ENCODE measurements at regions not wholly inside any gene's neighbourhood (a gene's known extent, or its start where the extent isn't known, plus 50 kb on each side); places are given as distances from the start of the nearest gene placed in this dataset.
"Not testable (repeated sequence)": the region's sequence is repeated elsewhere in the genome, so short reads cannot be mapped to it uniquely, and the experiment has no call there.

GRCh38 chr15:62513893-62514292, 348.8 kb upstream of the C2CD4B start:
- H2AFZ ChIP-seq (ENCODE audit: low read length, unreplicated experiment) = no peak overlapping the region
- H3K4me3 ChIP-seq (ENCODE audit: low read depth, low read length) = no peak overlapping the region
- H3K79me2 ChIP-seq (ENCODE audit: control insufficient read depth, insufficient read depth, low read length, unreplicated experiment) = no peaks in the 10 kb centered on the region
- no peaks in the 10 kb centered on the region for H3K36me3 ChIP-seq (ENCODE audit: insufficient read depth, low read length)
- H3K27ac ChIP-seq (ENCODE audit: low read depth, low read length) = no peak overlapping the region
- H3K27me3 ChIP-seq (ENCODE audit: insufficient read depth, low read length) = no peaks in the 10 kb centered on the region
- no peaks in the 10 kb centered on the region for H3K4me1 ChIP-seq (ENCODE audit: control insufficient read depth, insufficient read depth, low read length, unreplicated experiment)

GRCh38 chr15:62515696-62516395, 350.8 kb upstream of the C2CD4B start:
- no peaks in the 10 kb centered on the region for H3K4me1 ChIP-seq (ENCODE audit: control insufficient read depth, insufficient read depth, low read length, unreplicated experiment)
- no peaks in the 10 kb centered on the region for H3K79me2 ChIP-seq (ENCODE audit: control insufficient read depth, insufficient read depth, low read length, unreplicated experiment)
- H3K4me3 ChIP-seq (ENCODE audit: low read depth, low read length) = no peak overlapping the region
- H3K27me3 ChIP-seq (ENCODE audit: insufficient read depth, low read length) = no peaks in the 10 kb centered on the region
- H2AFZ ChIP-seq (ENCODE audit: low read length, unreplicated experiment) = no peak overlapping the region
- no peak overlapping the region for H3K27ac ChIP-seq (ENCODE audit: low read depth, low read length)
- H3K36me3 ChIP-seq (ENCODE audit: insufficient read depth, low read length) = no peaks in the 10 kb centered on the region

- Histone ChIP-seq H3K27me3 (ENCODE audit: insufficient read depth, low read length) (no peaks in the 10 kb centered on the region), H2AFZ (ENCODE audit: low read length, unreplicated experiment) (no peak overlapping the region), H3K27ac (ENCODE audit: low read depth, low read length) (no peak overlapping the region), H3K4me3 (ENCODE audit: low read depth, low read length) (no peak overlapping the region), H3K36me3 (ENCODE audit: insufficient read depth, low read length) (no peaks in the 10 kb centered on the region), H3K79me2 (ENCODE audit: control insufficient read depth, insufficient read depth, low read length, unreplicated experiment) (no peaks in the 10 kb centered on the region), H3K4me1 (ENCODE audit: control insufficient read depth, insufficient read depth, low read length, unreplicated experiment) (no peaks in the 10 kb centered on the region)
Observed at GRCh38 chr15:62517541-62517940, 352.5 kb upstream of the C2CD4B start.

GRCh38 chr15:62518666-62519065, 353.6 kb upstream of the C2CD4B start:
- not testable (repeated sequence) for H3K79me2 ChIP-seq (ENCODE audit: control insufficient read depth, insufficient read depth, low read length, unreplicated experiment); H3K4me1 ChIP-seq (ENCODE audit: control insufficient read depth, insufficient read depth, low read length, unreplicated experiment); H2AFZ ChIP-seq (ENCODE audit: low read length, unreplicated experiment); H3K36me3 ChIP-seq (ENCODE audit: insufficient read depth, low read length); H3K4me3 ChIP-seq (ENCODE audit: low read depth, low read length); H3K27me3 ChIP-seq (ENCODE audit: insufficient read depth, low read length); H3K27ac ChIP-seq (ENCODE audit: low read depth, low read length)

GRCh38 chr15:62519900-62520299, 354.8 kb upstream of the C2CD4B start:
- H3K27me3 ChIP-seq (ENCODE audit: insufficient read depth, low read length) = no peaks in the 10 kb centered on the region
- no peak overlapping the region for H3K4me3 ChIP-seq (ENCODE audit: low read depth, low read length)
- no peaks in the 10 kb centered on the region for H3K79me2 ChIP-seq (ENCODE audit: control insufficient read depth, insufficient read depth, low read length, unreplicated experiment)
- H3K4me1 ChIP-seq (ENCODE audit: control insufficient read depth, insufficient read depth, low read length, unreplicated experiment) = no peaks in the 10 kb centered on the region
- no peak overlapping the region for H2AFZ ChIP-seq (ENCODE audit: low read length, unreplicated experiment)
- no peak overlapping the region for H3K27ac ChIP-seq (ENCODE audit: low read depth, low read length)
- no peaks in the 10 kb centered on the region for H3K36me3 ChIP-seq (ENCODE audit: insufficient read depth, low read length)

- Histone ChIP-seq H3K4me1 (ENCODE audit: control insufficient read depth, insufficient read depth, low read length, unreplicated experiment) (no peaks in the 10 kb centered on the region), H3K36me3 (ENCODE audit: insufficient read depth, low read length) (no peaks in the 10 kb centered on the region), H3K27me3 (ENCODE audit: insufficient read depth, low read length) (no peaks in the 10 kb centered on the region), H3K27ac (ENCODE audit: low read depth, low read length) (no peak overlapping the region), H2AFZ (ENCODE audit: low read length, unreplicated experiment) (no peak overlapping the region), H3K79me2 (ENCODE audit: control insufficient read depth, insufficient read depth, low read length, unreplicated experiment) (no peaks in the 10 kb centered on the region), H3K4me3 (ENCODE audit: low read depth, low read length) (no peak overlapping the region)
Observed at GRCh38 chr15:62520887-62521286, 355.8 kb upstream of the C2CD4B start.

GRCh38 chr15:62521396-62521795, 356.3 kb upstream of the C2CD4B start:
- H2AFZ ChIP-seq (ENCODE audit: low read length, unreplicated experiment) = no peak overlapping the region
- H3K79me2 ChIP-seq (ENCODE audit: control insufficient read depth, insufficient read depth, low read length, unreplicated experiment) = no peaks in the 10 kb centered on the region
- H3K4me3 ChIP-seq (ENCODE audit: low read depth, low read length) = no peak overlapping the region
- H3K36me3 ChIP-seq (ENCODE audit: insufficient read depth, low read length) = no peaks in the 10 kb centered on the region
- H3K4me1 ChIP-seq (ENCODE audit: control insufficient read depth, insufficient read depth, low read length, unreplicated experiment) = no peaks in the 10 kb centered on the region
- no peak overlapping the region for H3K27ac ChIP-seq (ENCODE audit: low read depth, low read length)
- H3K27me3 ChIP-seq (ENCODE audit: insufficient read depth, low read length) = no peaks in the 10 kb centered on the region

GRCh38 chr15:62524848-62525247, 359.8 kb upstream of the C2CD4B start:
- Histone ChIP-seq H3K27ac (ENCODE audit: low read depth, low read length) (no peak overlapping the region), H2AFZ (ENCODE audit: low read length, unreplicated experiment) (no peak overlapping the region), H3K4me3 (ENCODE audit: low read depth, low read length) (no peak overlapping the region), H3K79me2 (ENCODE audit: control insufficient read depth, insufficient read depth, low read length, unreplicated experiment) (no peaks in the 10 kb centered on the region), H3K36me3 (ENCODE audit: insufficient read depth, low read length) (no peaks in the 10 kb centered on the region), H3K27me3 (ENCODE audit: insufficient read depth, low read length) (no peaks in the 10 kb centered on the region), H3K4me1 (ENCODE audit: control insufficient read depth, insufficient read depth, low read length, unreplicated experiment) (peaks cover 4% of the 10 kb centered on the region)

GRCh38 chr15:62527387-62527786, 362.3 kb upstream of the C2CD4B start:
- Histone ChIP-seq H3K4me3 (ENCODE audit: low read depth, low read length) (no peak overlapping the region), H2AFZ (ENCODE audit: low read length, unreplicated experiment) (no peak overlapping the region), H3K27me3 (ENCODE audit: insufficient read depth, low read length) (no peaks in the 10 kb centered on the region), H3K36me3 (ENCODE audit: insufficient read depth, low read length) (no peaks in the 10 kb centered on the region), H3K79me2 (ENCODE audit: control insufficient read depth, insufficient read depth, low read length, unreplicated experiment) (no peaks in the 10 kb centered on the region), H3K4me1 (ENCODE audit: control insufficient read depth, insufficient read depth, low read length, unreplicated experiment) (peaks cover 4% of the 10 kb centered on the region), H3K27ac (ENCODE audit: low read depth, low read length) (no peak overlapping the region)

- H3K79me2 ChIP-seq (ENCODE audit: control insufficient read depth, insufficient read depth, low read length, unreplicated experiment) = no peaks in the 10 kb centered on the region
- no peaks in the 10 kb centered on the region for H3K27me3 ChIP-seq (ENCODE audit: insufficient read depth, low read length)
- no peak overlapping the region for H3K27ac ChIP-seq (ENCODE audit: low read depth, low read length)
- H2AFZ ChIP-seq (ENCODE audit: low read length, unreplicated experiment) = no peak overlapping the region
- peaks cover 4% of the 10 kb centered on the region for H3K4me1 ChIP-seq (ENCODE audit: control insufficient read depth, insufficient read depth, low read length, unreplicated experiment)
- no peak overlapping the region for H3K4me3 ChIP-seq (ENCODE audit: low read depth, low read length)
- no peaks in the 10 kb centered on the region for H3K36me3 ChIP-seq (ENCODE audit: insufficient read depth, low read length)
Observed at GRCh38 chr15:62528505-62528904, 363.4 kb upstream of the C2CD4B start.

- Histone ChIP-seq H3K79me2 (ENCODE audit: control insufficient read depth, insufficient read depth, low read length, unreplicated experiment) (no peaks in the 10 kb centered on the region), H3K4me3 (ENCODE audit: low read depth, low read length) (no peak overlapping the region), H2AFZ (ENCODE audit: low read length, unreplicated experiment) (no peak overlapping the region), H3K36me3 (ENCODE audit: insufficient read depth, low read length) (no peaks in the 10 kb centered on the region), H3K27ac (ENCODE audit: low read depth, low read length) (no peak overlapping the region), H3K27me3 (ENCODE audit: insufficient read depth, low read length) (no peaks in the 10 kb centered on the region), H3K4me1 (ENCODE audit: control insufficient read depth, insufficient read depth, low read length, unreplicated experiment) (peaks cover 9% of the 10 kb centered on the region)
Observed at GRCh38 chr15:62532367-62532766, 367.3 kb upstream of the C2CD4B start.
